GM10266 (cell line): ENCODE measurements at regions not wholly inside any gene's neighbourhood (a gene's known extent, or its start where the extent isn't known, plus 50 kb on each side); places are given as distances from the start of the nearest gene placed in this dataset.

Experiments
- DNase-seq: peaks from one replicate; pipeline ENCODE4 v3.0.0; 2012; ENCODE audit errors: extremely low spot score
- CTCF ChIP-seq: IDR thresholded peaks from 2 replicates; pipeline ENCODE4 v1.5.1; 2012; ENCODE audit warnings: mild to moderate bottlenecking, low read depth; ENCODE audit not compliant: control insufficient read depth, insufficient read depth; ENCODE audit errors: missing control alignments

- TF ChIP-seq CTCF: no peak
- DNase-seq: no peak
Observed at GRCh38 chr11:71343828-71344400, 91.5 kb upstream of the SHANK2 start.

- TF ChIP-seq CTCF: peak; percentile 56
- peak; percentile 51 for DNase-seq
Observed at GRCh38 chr11:71342951-71343827, 90.8 kb upstream of the SHANK2 start.

GRCh38 chr11:71342116-71342515 is 89.7 kb upstream of the SHANK2 start:
- DNase-seq: no peak
- TF ChIP-seq CTCF: no peak

GRCh38 chr11:71341596-71341995 is 89.2 kb upstream of the SHANK2 start:
- no peak for DNase-seq
- TF ChIP-seq CTCF: no peak

- no peak for TF ChIP-seq CTCF
- DNase-seq: no peak
Observed at GRCh38 chr11:71341173-71341572, 88.8 kb upstream of the SHANK2 start.

DNA sequence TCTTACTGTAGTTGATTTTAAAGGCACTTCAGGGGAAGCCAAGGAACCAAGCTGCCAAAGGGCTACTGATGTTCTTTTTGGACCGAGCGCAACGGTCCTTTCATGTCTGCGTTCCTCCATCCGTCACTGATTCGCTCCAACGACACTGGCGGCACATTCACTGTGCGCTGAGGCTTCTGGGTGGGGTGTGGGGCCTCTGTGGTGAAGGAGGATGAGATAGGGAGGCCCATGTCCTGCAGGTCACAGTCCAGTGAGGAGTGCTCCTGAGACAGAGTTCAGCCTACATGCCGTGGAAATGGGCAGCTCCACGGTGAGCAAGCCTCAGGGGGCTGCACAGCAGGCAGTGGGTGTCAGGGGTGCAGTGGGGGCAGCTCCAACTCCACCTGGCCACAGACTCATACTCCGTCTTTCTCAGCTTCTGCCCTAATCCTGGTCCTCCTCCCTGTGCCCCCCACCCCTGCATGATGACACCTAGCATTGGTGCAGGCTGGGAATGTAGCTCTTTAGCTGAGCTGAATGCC is 87.8 kb upstream of the SHANK2 start:
- DNase-seq: no peak
- no peak for TF ChIP-seq CTCF

DNA sequence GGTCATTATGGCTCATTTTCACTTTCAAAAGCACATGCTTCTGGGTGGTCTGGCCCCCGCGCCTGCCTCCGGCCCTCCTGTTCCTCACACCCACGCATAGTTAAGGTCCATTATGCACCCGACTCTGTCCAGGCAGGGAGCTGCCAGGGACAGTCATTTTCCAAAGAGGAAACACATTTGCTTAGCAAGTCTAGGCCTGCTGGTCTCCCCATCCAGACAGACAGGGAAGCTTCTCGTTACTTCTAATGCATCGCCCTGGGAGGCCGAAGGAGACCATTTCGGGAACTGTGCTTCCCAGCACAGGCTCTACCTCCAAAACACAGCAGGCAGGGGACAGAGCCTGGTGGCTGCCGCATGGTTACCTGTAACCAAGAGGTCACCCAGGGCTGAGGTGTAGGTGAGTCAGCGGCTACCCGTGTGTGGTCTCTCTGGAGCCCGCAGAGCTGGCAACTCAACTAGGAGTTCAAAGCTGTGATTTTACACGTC is 87.1 kb upstream of the SHANK2 start:
- no peak for TF ChIP-seq CTCF
- DNase-seq: no peak
